Muscle of leg (tissue), 3 donors: ENCODE measurements at regions not wholly inside any gene's neighbourhood (a gene's known extent, or its start where the extent isn't known, plus 50 kb on each side); places are given as distances from the start of the nearest gene placed in this dataset.
A peak's percentile ranks its signal among the peaks of the same experiment; 100 is the strongest.
"Not testable (repeated sequence)": the region's sequence is repeated elsewhere in the genome, so short reads cannot be mapped to it uniquely, and the experiment has no call there.

Experiments used
- DNase-seq: peaks from one replicate; pipeline ENCODE4 v3.0.0; 2013
- H3K27ac ChIP-seq: one replicate; pipeline ENCODE4 v1.5.1; 2013; ENCODE audit warnings: mild to moderate bottlenecking, low read length, control low read depth
- H3K27me3 ChIP-seq: one replicate; pipeline ENCODE4 v1.6.1; 2013; ENCODE audit warnings: low read length; ENCODE audit not compliant: control insufficient read depth, insufficient read depth
- H3K36me3 ChIP-seq: one replicate; pipeline ENCODE4 v1.6.1; 2013; ENCODE audit warnings: low read length; ENCODE audit not compliant: control insufficient read depth, insufficient read depth
- H3K4me1 ChIP-seq: one replicate; pipeline ENCODE4 v1.6.1; 2013; ENCODE audit warnings: low read length; ENCODE audit not compliant: control insufficient read depth, insufficient read depth
- H3K4me3 ChIP-seq: one replicate; pipeline ENCODE4 v1.5.1; 2013; ENCODE audit warnings: low read length, control low read depth
- H3K9me3 ChIP-seq: replicated peaks from 2 replicates; pipeline ENCODE4 v1.6.1; 2013; ENCODE audit warnings: low read depth, low read length; ENCODE audit not compliant: control insufficient read depth
- WGBS: methylation state at CpG from one replicate; pipeline ENCODE4 v1.1.5; 2013; ENCODE audit warnings: missing lambda C conversion rate; ENCODE audit not compliant: insufficient coverage; 5-methylcytosine and 5-hydroxymethylcytosine counted together

- H3K27me3 ChIP-seq = no peaks in the 10 kb centered on the region
- peak; percentile 36 for DNase-seq
- no peak overlapping the region for H3K4me3 ChIP-seq
- H3K27ac ChIP-seq = no peak overlapping the region
- WGBS = 83% methylated on average over 1 of the region's 4 CpGs
- no peaks in the 10 kb centered on the region for H3K36me3 ChIP-seq
- H3K4me1 ChIP-seq = peaks cover 3% of the 10 kb centered on the region
- H3K9me3 ChIP-seq = no peaks in the 10 kb centered on the region
Observed at GRCh38 chr2:104936527-104936926, 82.6 kb downstream of the POU3F3 start.

GRCh38 chr2:104938231-104938941 is 84.5 kb downstream of the POU3F3 start:
- Histone ChIP-seq H3K4me1 (peaks cover 3% of the 10 kb centered on the region), H3K9me3 (no peaks in the 10 kb centered on the region), H3K27me3 (no peaks in the 10 kb centered on the region), H3K27ac (no peak overlapping the region), H3K36me3 (no peaks in the 10 kb centered on the region), H3K4me3 (no peak overlapping the region)
- no CpG with 5 or more reads among the region's 10 CpGs for WGBS
- no peak for DNase-seq

- 76% methylated on average over 5 of the region's 11 CpGs for WGBS
- Histone ChIP-seq H3K4me3 (no peak overlapping the region), H3K36me3 (no peaks in the 10 kb centered on the region), H3K27ac (no peak overlapping the region), H3K27me3 (no peaks in the 10 kb centered on the region), H3K9me3 (no peaks in the 10 kb centered on the region), H3K4me1 (peaks cover 3% of the 10 kb centered on the region)
- peak; percentile 14 for DNase-seq
Observed at GRCh38 chr2:104939570-104940217, 85.8 kb downstream of the POU3F3 start.

- Histone ChIP-seq H3K27ac (no peak overlapping the region), H3K9me3 (no peaks in the 10 kb centered on the region), H3K4me1 (no peaks in the 10 kb centered on the region), H3K4me3 (no peak overlapping the region), H3K36me3 (no peaks in the 10 kb centered on the region), H3K27me3 (peaks cover 2% of the 10 kb centered on the region)
- peak; percentile 30 for DNase-seq
- 100% methylated on average over 1 of the region's 1 CpG for WGBS
Observed at GRCh38 chr2:104944495-104944894, 90.6 kb downstream of the POU3F3 start.

- WGBS = 10% methylated on average over 3 of the region's 5 CpGs
Observed at GRCh38 chr2:104945121-104945520, 91.2 kb downstream of the POU3F3 start.

GRCh38 chr2:104945866-104946265 is 92.0 kb downstream of the POU3F3 start:
- 50% methylated on average over 2 of the region's 3 CpGs for WGBS
- DNase-seq = no peak
- no peaks in the 10 kb centered on the region for H3K36me3 ChIP-seq
- H3K4me3 ChIP-seq = no peak overlapping the region
- H3K27ac ChIP-seq = no peak overlapping the region
- H3K27me3 ChIP-seq = peaks cover 2% of the 10 kb centered on the region
- H3K4me1 ChIP-seq = no peaks in the 10 kb centered on the region
- no peaks in the 10 kb centered on the region for H3K9me3 ChIP-seq

More at GRCh38 chr2:104945121-104945520, 91.2 kb downstream of the POU3F3 start:
- Histone ChIP-seq H3K36me3 (no peaks in the 10 kb centered on the region), H3K4me3 (no peak overlapping the region), H3K27ac (no peak overlapping the region), H3K27me3 (peaks cover 2% of the 10 kb centered on the region), H3K4me1 (no peaks in the 10 kb centered on the region), H3K9me3 (no peaks in the 10 kb centered on the region)
- DNase-seq = no peak

- H3K9me3 ChIP-seq, H3K27me3 ChIP-seq, H3K4me3 ChIP-seq, H3K4me1 ChIP-seq, DNase-seq, H3K27ac ChIP-seq, H3K36me3 ChIP-seq: not testable (repeated sequence)
- WGBS = 42% methylated on average over 7 of the region's 7 CpGs
Observed at GRCh38 chr2:104947456-104947855, 90.4 kb upstream of the MRPS9 start.

- H3K4me1 ChIP-seq = no peaks in the 10 kb centered on the region
- H3K9me3 ChIP-seq = no peaks in the 10 kb centered on the region
- peaks cover 2% of the 10 kb centered on the region for H3K27me3 ChIP-seq
- no peak overlapping the region for H3K4me3 ChIP-seq
- DNase-seq = no peak
- H3K36me3 ChIP-seq = no peaks in the 10 kb centered on the region
- WGBS = no CpG with 5 or more reads among the region's 4 CpGs
- H3K27ac ChIP-seq = no peak overlapping the region
Observed at GRCh38 chr2:104952976-104953375, 84.9 kb upstream of the MRPS9 start.

- H3K9me3 ChIP-seq = no peaks in the 10 kb centered on the region
- no peak overlapping the region for H3K4me3 ChIP-seq
- no peak overlapping the region for H3K27ac ChIP-seq
- H3K36me3 ChIP-seq = no peaks in the 10 kb centered on the region
- no peaks in the 10 kb centered on the region for H3K27me3 ChIP-seq
- no peak for DNase-seq
- no peaks in the 10 kb centered on the region for H3K4me1 ChIP-seq
Observed at GRCh38 chr2:104965900-104966299, 72.0 kb upstream of the MRPS9 start.

GRCh38 chr2:104969564-104969963 is 68.3 kb upstream of the MRPS9 start:
- WGBS = 83% methylated on average over 2 of the region's 3 CpGs
- Histone ChIP-seq H3K9me3 (no peaks in the 10 kb centered on the region), H3K36me3 (no peaks in the 10 kb centered on the region), H3K4me3 (no peak overlapping the region), H3K27ac (no peak overlapping the region), H3K4me1 (no peaks in the 10 kb centered on the region), H3K27me3 (no peaks in the 10 kb centered on the region)
- DNase-seq = no peak
